ENCODE measurements at regions not wholly inside any gene's neighbourhood (a gene's known extent, or its start where the extent isn't known, plus 50 kb on each side); places are given as distances from the start of the nearest gene placed in this dataset.

- H3K4me3 ChIP-seq (ENCODE audit: low read depth in 2 of 2, low read length in 1 of 2) = no peak overlapping the region
- H3K4me2 ChIP-seq = no peak overlapping the region
Observed at GRCh38 chr6:151681433-151682059, 125.9 kb upstream of the ESR1 start.

More at GRCh38 chr6:151681433-151682059, 125.9 kb upstream of the ESR1 start:
- Histone ChIP-seq H4K20me1 (ENCODE audit: insufficient read depth) (no peaks in the 10 kb centered on the region), H3K27me3 (ENCODE audit: insufficient read depth) (no peaks in the 10 kb centered on the region; the same call in 1 of the 2 replicates), H3K9ac (no peak overlapping the region), H3K9me3 (no peaks in the 10 kb centered on the region), H3K4me1 (ENCODE audit: control insufficient read depth in 1 of 2, insufficient read depth in 2 of 2, low read depth in 1 of 2, low read length in 1 of 2) (no peaks in the 10 kb centered on the region), H3K27ac (ENCODE audit: low read depth in 2 of 2, low read length in 1 of 2) (no peak overlapping the region), H3K79me2 (ENCODE audit: insufficient read depth) (no peaks in the 10 kb centered on the region), H3K36me3 (replicated peaks in 1 of 2; ENCODE audit: control insufficient read depth in 1 of 2, insufficient read depth in 2 of 2, low read length in 1 of 2) (no peaks in the 10 kb centered on the region), H3K9me2 (no peaks in the 10 kb centered on the region), H3F3A (replicated peaks; ENCODE audit: insufficient read depth) (no peaks in the 10 kb centered on the region), H2AFZ (ENCODE audit: low read depth) (no peak overlapping the region)
- ChIA-PET POLR2A (no interaction called here), CTCF (no interaction called here)
- TF ChIP-seq, protein P1, sequence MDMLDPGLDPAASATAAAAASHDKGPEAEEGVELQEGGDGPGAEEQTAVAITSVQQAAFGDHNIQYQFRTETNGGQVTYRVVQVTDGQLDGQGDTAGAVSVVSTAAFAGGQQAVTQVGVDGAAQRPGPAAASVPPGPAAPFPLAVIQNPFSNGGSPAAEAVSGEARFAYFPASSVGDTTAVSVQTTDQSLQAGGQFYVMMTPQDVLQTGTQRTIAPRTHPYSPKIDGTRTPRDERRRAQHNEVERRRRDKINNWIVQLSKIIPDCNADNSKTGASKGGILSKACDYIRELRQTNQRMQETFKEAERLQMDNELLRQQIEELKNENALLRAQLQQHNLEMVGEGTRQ (IDR thresholded peaks at IDR 0.05; ENCODE audit: borderline replicate concordance, low read depth, low read length) = no peak
- no peak for TF ChIP-seq RCOR1 (IDR thresholded peaks at IDR 0.05; ENCODE audit: low read length)
- TF ChIP-seq PBX3 (IDR thresholded peaks at IDR 0.05) = no peak
- TF ChIP-seq FOXJ3 (CRISPR knock-in tag; IDR thresholded peaks at IDR 0.05) = no peak
- no peak for TF ChIP-seq EP300 (IDR thresholded peaks at IDR 0.05; ENCODE audit: borderline replicate concordance in 1 of 2, low read depth in 1 of 2, low read length in 1 of 2)
- TF ChIP-seq MAX (IDR thresholded peaks at IDR 0.05; ENCODE audit: low read depth) = no peak
- TF ChIP-seq FOXM1 (IDR thresholded peaks at IDR 0.05; ENCODE audit: low read depth) = no peak
- TF ChIP-seq GATA2 (CRISPR knock-in tag; IDR thresholded peaks at IDR 0.05) = no peak
- no peak for TF ChIP-seq GABPA (IDR thresholded peaks at IDR 0.05; ENCODE audit: low read depth)
- TF ChIP-seq TCF12 (IDR thresholded peaks at IDR 0.05) = no peak
- TF ChIP-seq, protein P2, sequence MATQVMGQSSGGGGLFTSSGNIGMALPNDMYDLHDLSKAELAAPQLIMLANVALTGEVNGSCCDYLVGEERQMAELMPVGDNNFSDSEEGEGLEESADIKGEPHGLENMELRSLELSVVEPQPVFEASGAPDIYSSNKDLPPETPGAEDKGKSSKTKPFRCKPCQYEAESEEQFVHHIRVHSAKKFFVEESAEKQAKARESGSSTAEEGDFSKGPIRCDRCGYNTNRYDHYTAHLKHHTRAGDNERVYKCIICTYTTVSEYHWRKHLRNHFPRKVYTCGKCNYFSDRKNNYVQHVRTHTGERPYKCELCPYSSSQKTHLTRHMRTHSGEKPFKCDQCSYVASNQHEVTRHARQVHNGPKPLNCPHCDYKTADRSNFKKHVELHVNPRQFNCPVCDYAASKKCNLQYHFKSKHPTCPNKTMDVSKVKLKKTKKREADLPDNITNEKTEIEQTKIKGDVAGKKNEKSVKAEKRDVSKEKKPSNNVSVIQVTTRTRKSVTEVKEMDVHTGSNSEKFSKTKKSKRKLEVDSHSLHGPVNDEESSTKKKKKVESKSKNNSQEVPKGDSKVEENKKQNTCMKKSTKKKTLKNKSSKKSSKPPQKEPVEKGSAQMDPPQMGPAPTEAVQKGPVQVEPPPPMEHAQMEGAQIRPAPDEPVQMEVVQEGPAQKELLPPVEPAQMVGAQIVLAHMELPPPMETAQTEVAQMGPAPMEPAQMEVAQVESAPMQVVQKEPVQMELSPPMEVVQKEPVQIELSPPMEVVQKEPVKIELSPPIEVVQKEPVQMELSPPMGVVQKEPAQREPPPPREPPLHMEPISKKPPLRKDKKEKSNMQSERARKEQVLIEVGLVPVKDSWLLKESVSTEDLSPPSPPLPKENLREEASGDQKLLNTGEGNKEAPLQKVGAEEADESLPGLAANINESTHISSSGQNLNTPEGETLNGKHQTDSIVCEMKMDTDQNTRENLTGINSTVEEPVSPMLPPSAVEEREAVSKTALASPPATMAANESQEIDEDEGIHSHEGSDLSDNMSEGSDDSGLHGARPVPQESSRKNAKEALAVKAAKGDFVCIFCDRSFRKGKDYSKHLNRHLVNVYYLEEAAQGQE (IDR thresholded peaks at IDR 0.05; ENCODE audit: low read depth, low read length) = no peak
- TF ChIP-seq EZH2phosphoT487 (IDR thresholded peaks at IDR 0.05; ENCODE audit: borderline replicate concordance, low read depth) = no peak
- TF ChIP-seq SIN3A (IDR thresholded peaks at IDR 0.05; ENCODE audit: borderline replicate concordance, low read depth, low read length) = no peak
- 30% methylated on average over 12 of the region's 23 CpGs for WGBS (ENCODE audit: low lambda C conversion rate)
- DNase-seq = no peak
